GM12878 (cell line): ENCODE measurements at regions not wholly inside any gene's neighbourhood (a gene's known extent, or its start where the extent isn't known, plus 50 kb on each side); places are given as distances from the start of the nearest gene placed in this dataset.

Experiments used
- ATAC-seq: fragments of 200-7000 bp; cut with Tn5 transposase; 3 replicates; pipeline ENCODE4 v1.9.1; 2020; ENCODE audit warnings: mild to moderate bottlenecking, moderate library complexity
- BruUV-seq: library from RNA; stranded (reverse); fragments of 400-500 nt; replicated peaks from 2 replicates; lab custom pipeline; 2021; lab: Mats Ljungman, UMichigan
- CTCF ChIA-PET: fragments of 300-600 bp; sonication (Branson Sonifier 250); formaldehyde crosslinking; extraction: SDS; loops from one replicate; lab custom pipeline; 2021; ENCODE audit warnings: inconsistent platforms; lab: Yijun Ruan, JAX
- POLR2A ChIA-PET: fragments of 350-600 bp; formaldehyde crosslinking; extraction: SDS; loops from one replicate; lab custom pipeline; 2021; ENCODE audit warnings: inconsistent platforms; lab: Charles Lee
- RAD21 ChIA-PET: fragments of 300-600 bp; sonication (Branson Sonifier 250); formaldehyde crosslinking; loops from one replicate; lab custom pipeline; 2023; ENCODE audit warnings: antibody characterized with exemption; ENCODE audit not compliant: unreplicated experiment; lab: Charles Lee
- SMC1A ChIA-PET: fragments of 300-600 bp; sonication (Branson Sonifier 250); formaldehyde crosslinking; loops from one replicate; lab custom pipeline; 2023; ENCODE audit not compliant: unreplicated experiment, uncharacterized antibody; lab: Charles Lee
- DNase-seq: peaks from one replicate; pipeline ENCODE4 v3.0.0-alpha.2; 2011; ENCODE audit warnings: low read depth, low spot score
- FAIRE-seq: peaks from 3 replicates; lab custom pipeline; 2011; peaks lifted over from hg19 to GRCh38; lab: Jason Lieb, UNC
- H2AFZ ChIP-seq: 2 replicates; pipeline ENCODE4 v1.6.0; 2011; ENCODE audit warnings: low read depth, low read length, control low read depth; ENCODE audit not compliant: control insufficient read depth
- H3K27ac ChIP-seq: 2 replicates; pipeline ENCODE4 v1.5.1; 2011; ENCODE audit warnings: control low read depth; ENCODE audit not compliant: control insufficient read depth, insufficient read depth
- H3K27me3 ChIP-seq, 2 experiments: replicated peaks in 1 of 2; 2 replicates each; pipeline versions ENCODE4 v1.6.0 to v1.6.1; 2011; ENCODE audit warnings: low read length in 1 of 2; ENCODE audit not compliant: control insufficient read depth in 2 of 2, insufficient read depth in 2 of 2
- H3K36me3 ChIP-seq, 2 experiments: 2 replicates each; pipeline ENCODE4 v1.5.1; 2011; ENCODE audit warnings: low read length in 1 of 2; ENCODE audit not compliant: control insufficient read depth in 2 of 2, insufficient read depth in 2 of 2
- H3K4me1 ChIP-seq: 2 replicates; pipeline ENCODE4 v1.6.1; 2011; ENCODE audit warnings: mild to moderate bottlenecking, low read length, moderate library complexity, mixed read lengths; ENCODE audit not compliant: control insufficient read depth, insufficient read depth
- H3K4me2 ChIP-seq: 2 replicates; pipeline ENCODE4 v1.6.0; 2011; ENCODE audit warnings: control low read depth; ENCODE audit not compliant: control insufficient read depth, insufficient read depth
- H3K4me3 ChIP-seq: fragments of 200-600 bp; sonication (generic); 2 replicates; pipeline ENCODE4 v1.5.1; 2016
- H3K79me2 ChIP-seq: 2 replicates; pipeline ENCODE4 v1.6.0; 2011; ENCODE audit warnings: low read length; ENCODE audit not compliant: control insufficient read depth, insufficient read depth
- H3K9ac ChIP-seq: 2 replicates; pipeline ENCODE4 v1.8.0; 2011; ENCODE audit warnings: low read length, control low read depth, mixed read lengths; ENCODE audit not compliant: control insufficient read depth, insufficient read depth
- H3K9me3 ChIP-seq: replicated peaks from 3 replicates; pipeline ENCODE4 v1.5.1; 2011; ENCODE audit warnings: mild to moderate bottlenecking, low read length; ENCODE audit not compliant: control insufficient read depth, insufficient read depth
- H4K20me1 ChIP-seq: 2 replicates; pipeline ENCODE4 v1.6.0; 2011; ENCODE audit not compliant: control insufficient read depth, insufficient read depth
- BHLHE40 ChIP-seq, 2 experiments: fragments of 450-650 bp in 1 of 2; IDR thresholded peaks; 2 replicates each; pipeline ENCODE4 v1.6.1; 2011 to 2017; ENCODE audit warnings: low read depth in 2 of 2, borderline replicate concordance in 1 of 2, improper control_type of control experiment in 1 of 2, low read length in 1 of 2, mild to moderate bottlenecking in 1 of 2
- BMI1 ChIP-seq: fragments of 450-650 bp; IDR thresholded peaks from 2 replicates; pipeline ENCODE4 v1.6.1; 2016; ENCODE audit warnings: mild to moderate bottlenecking, moderate library complexity, borderline replicate concordance
- CBX3 ChIP-seq: fragments of 200-600 bp; sonication (generic); IDR thresholded peaks from 2 replicates; pipeline ENCODE4 v1.6.1; 2016; ENCODE audit warnings: low read depth, borderline replicate concordance
- E2F4 ChIP-seq: IDR thresholded peaks from 2 replicates; pipeline ENCODE4 v1.6.1; 2012; ENCODE audit warnings: low read depth, low read length, improper control_type of control experiment
- ETV6 ChIP-seq, 2 experiments: fragments of 450-650 bp in 1 of 2; IDR thresholded peaks in 1 of 2; conservative IDR thresholded peaks in 1 of 2; 2 replicates each; pipeline ENCODE4 v1.6.1; 2014; ENCODE audit warnings: antibody characterized with exemption in 1 of 2, borderline replicate concordance in 1 of 2, low read depth in 1 of 2, mild to moderate bottlenecking in 1 of 2, moderate library complexity in 1 of 2
- HCFC1 ChIP-seq: fragments of 150-350 bp; IDR thresholded peaks from 2 replicates; pipeline ENCODE4 v1.6.1; 2014; ENCODE audit warnings: low read length
- HDGF ChIP-seq: fragments of 450-650 bp; IDR thresholded peaks from 2 replicates; pipeline ENCODE4 v1.6.1; 2016; ENCODE audit warnings: antibody characterized with exemption
- MEF2A ChIP-seq: IDR thresholded peaks from 2 replicates; pipeline ENCODE4 v1.6.1; 2011; ENCODE audit warnings: low read depth, mild to moderate bottlenecking, low read length, moderate library complexity; ENCODE audit not compliant: insufficient read depth
- MYC ChIP-seq: IDR thresholded peaks from 2 replicates; pipeline ENCODE4 v1.6.1; 2011; ENCODE audit warnings: mild to moderate bottlenecking, low read length, moderate library complexity, inconsistent platforms; ENCODE audit not compliant: insufficient read depth, insufficient replicate concordance, insufficient read length, severe bottlenecking
- NR2C2 ChIP-seq: IDR thresholded peaks from 2 replicates; pipeline ENCODE4 v1.6.1; 2011; ENCODE audit warnings: borderline replicate concordance, low read depth; ENCODE audit not compliant: control insufficient read depth, insufficient read length
- SMAD5 ChIP-seq: IDR thresholded peaks from 2 replicates; pipeline ENCODE4 v1.6.1; 2016; ENCODE audit warnings: antibody characterized with exemption, low read depth
- SREBF1 ChIP-seq: IDR thresholded peaks from 2 replicates; pipeline ENCODE4 v1.6.1; 2012; ENCODE audit warnings: mild to moderate bottlenecking, low read length
- TCF12 ChIP-seq: IDR thresholded peaks from 2 replicates; pipeline ENCODE4 v1.6.1; 2011; ENCODE audit warnings: low read depth, mild to moderate bottlenecking, low read length
- YBX1 ChIP-seq: fragments of 450-650 bp; IDR thresholded peaks from 2 replicates; pipeline ENCODE4 v1.6.1; 2016; ENCODE audit warnings: antibody characterized with exemption
- ZNF274 ChIP-seq: IDR thresholded peaks from one replicate; pipeline ENCODE4 v1.8.0; 2011; ENCODE audit not compliant: insufficient read length, insufficient read depth
- ZNF687 ChIP-seq: fragments of 450-650 bp; IDR thresholded peaks from 2 replicates; pipeline ENCODE4 v1.6.1; 2017; ENCODE audit warnings: mild to moderate bottlenecking, moderate library complexity
- WGBS: methylation state at CpG from one replicate; pipeline ENCODE4 v1.1.6; 2016; ENCODE audit warnings: low lambda C conversion rate; ENCODE audit not compliant: insufficient replicate concordance, insufficient coverage; ENCODE audit errors: missing lambda C conversion rate; 5-methylcytosine and 5-hydroxymethylcytosine counted together
- in situ Hi-C: fragments of 300-500 bp; cut with MboI; formaldehyde crosslinking; loops from 9 replicates; pipeline ENCODE4 v1.14.3; 2018; ENCODE audit warnings: mixed read lengths
- intact Hi-C: fragments of 100-400 bp; cut with micrococcal nuclease; formaldehyde crosslinking; loops from one replicate; pipeline ENCODE4 v1.14.2; 2022; ENCODE audit not compliant: unreplicated experiment

GRCh38 chr2:101524806-101525430, 50.0 kb upstream of the RFX8 start:
- no peak overlapping the region for H2AFZ ChIP-seq
- no peaks in the 10 kb centered on the region for H3K9me3 ChIP-seq
- FAIRE-seq (no peak), ATAC-seq (no peak), DNase-seq (no peak)
- H3K9ac ChIP-seq, result no peak overlapping the region
- intact Hi-C loops, result no loop called here
- no peak for TF ChIP-seq E2F4
- no peak for TF ChIP-seq NR2C2
- no peak for TF ChIP-seq ETV6 (conservative IDR thresholded peaks at IDR 0.05 in 1 of 2, IDR thresholded peaks at IDR 0.05 in 1 of 2; ENCODE audit: borderline replicate concordance in 1 of 2, low read depth in 1 of 2)
- no peak for TF ChIP-seq MYC
- no peak for TF ChIP-seq ZNF274
- TF ChIP-seq BHLHE40 (IDR thresholded peaks at IDR 0.05; ENCODE audit: borderline replicate concordance in 1 of 2, low read depth in 2 of 2, low read length in 1 of 2), result no peak
- no peak for TF ChIP-seq SMAD5
- no peak for TF ChIP-seq TCF12
- TF ChIP-seq SREBF1, result no peak
- no peak for TF ChIP-seq HDGF
- no peak for TF ChIP-seq YBX1
- TF ChIP-seq BMI1, result no peak
- no peak for TF ChIP-seq HCFC1
- no peak for TF ChIP-seq MEF2A
- no peak for TF ChIP-seq ZNF687
- no peak for TF ChIP-seq CBX3
- no peak overlapping the region for H3K4me2 ChIP-seq
- CTCF ChIA-PET, result no interaction called here
- no peak overlapping the region for H3K4me3 ChIP-seq
- H3K36me3 ChIP-seq, result no peaks in the 10 kb centered on the region
- no peaks in the 10 kb centered on the region for H3K4me1 ChIP-seq
- in situ Hi-C loops, result no loop called here
- H3K79me2 ChIP-seq, result no peaks in the 10 kb centered on the region
- 43% methylated on average over 6 of the region's 6 CpGs for WGBS
- POLR2A ChIA-PET, result interaction anchor here (0.5 kb wide), 1 partner anchor 129 kb away, joined by 3 read pairs; no protein-coding TSS in a partner anchor
- BruUV-seq, result no TSS peak
- no peak overlapping the region for H3K27ac ChIP-seq
- RAD21 ChIA-PET, result no interaction called here
- no peaks in the 10 kb centered on the region for H3K27me3 ChIP-seq
- no peaks in the 10 kb centered on the region for H4K20me1 ChIP-seq
- SMC1A ChIA-PET, result no interaction called here
